GM21619 (cell line): ENCODE measurements at regions not wholly inside any gene's neighbourhood (a gene's known extent, or its start where the extent isn't known, plus 50 kb on each side); places are given as distances from the start of the nearest gene placed in this dataset.

Source experiments
- ATAC-seq: cut with Tn5 transposase; IDR thresholded peaks from one replicate; pipeline ENCODE4 v1.9.1; 2021; ENCODE audit not compliant: unreplicated experiment

GRCh38 chr3:131151-131888, 65.2 kb upstream of the CHL1 start:
- ATAC-seq, result no peak

GRCh38 chr3:132378-132777, 64.2 kb upstream of the CHL1 start:
- no peak for ATAC-seq

- no peak for ATAC-seq
Observed at GRCh38 chr3:132904-133303, 63.7 kb upstream of the CHL1 start.

- no peak for ATAC-seq
Observed at GRCh38 chr3:140748-141330, 55.7 kb upstream of the CHL1 start.
